SK-N-SH treated with all-trans-retinoic acid at 6 μM for 48 hours (cell line): ENCODE measurements at regions not wholly inside any gene's neighbourhood (a gene's known extent, or its start where the extent isn't known, plus 50 kb on each side); places are given as distances from the start of the nearest gene placed in this dataset.

ENCODE experiments used
- PPARA ChIP-seq: fragments of 250-450 bp; sonication (Bioruptor Pico); IDR thresholded peaks from 2 replicates; pipeline ENCODE4 v1.5.0; 2020; ENCODE audit warnings: mild to moderate bottlenecking, borderline replicate concordance
- RARB ChIP-seq: fragments of 250-450 bp; sonication (Bioruptor Pico); IDR thresholded peaks from 2 replicates; pipeline ENCODE4 v1.8.0; 2021; ENCODE audit warnings: mild to moderate bottlenecking, moderate library complexity
- SNAI2 ChIP-seq: fragments of 250-450 bp; sonication (Bioruptor Pico); IDR thresholded peaks from 2 replicates; pipeline ENCODE4 v1.5.0; 2020; ENCODE audit warnings: mild to moderate bottlenecking, moderate library complexity
- TSHZ2 ChIP-seq: fragments of 250-450 bp; sonication (Bioruptor Pico); IDR thresholded peaks from 2 replicates; pipeline ENCODE4 v1.5.0; 2020; ENCODE audit warnings: mild to moderate bottlenecking, moderate library complexity

GRCh38 chr13:21814604-21815003, 143.7 kb downstream of the FGF9 start:
- TF ChIP-seq SNAI2 (CRISPR knock-in tag) (no peak), PPARA (CRISPR knock-in tag) (no peak), RARB (CRISPR knock-in tag) (no peak), TSHZ2 (CRISPR knock-in tag) (no peak)
